ENCODE measurements at regions not wholly inside any gene's neighbourhood (a gene's known extent, or its start where the extent isn't known, plus 50 kb on each side); places are given as distances from the start of the nearest gene placed in this dataset.

DNA sequence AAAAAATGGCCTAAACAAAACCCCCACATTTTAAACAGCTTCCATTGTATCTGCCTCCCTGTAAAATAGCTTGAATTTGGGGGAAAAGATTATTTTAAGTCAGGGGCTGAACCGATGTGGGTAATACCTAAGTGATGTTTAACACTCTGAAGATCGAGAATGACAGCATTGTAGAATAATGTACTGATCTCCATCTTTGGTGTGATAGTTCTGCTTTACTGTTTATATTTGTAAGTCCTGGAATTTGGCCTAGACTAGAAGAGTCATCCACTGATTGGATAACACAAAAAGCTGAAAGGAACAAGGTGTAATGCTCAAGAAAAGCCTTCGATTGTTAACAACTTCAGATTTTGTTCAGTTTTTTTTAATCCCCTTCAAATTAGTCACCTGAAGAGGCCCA is 53.8 kb upstream of the CCDC68 start:
- H3K4me3 ChIP-seq (replicated peaks; ENCODE audit: insufficient read depth, low read length), result no peak overlapping the region
- H3K27me3 ChIP-seq (ENCODE audit: insufficient read depth, poor library complexity, severe bottlenecking), result peaks cover 2% of the 10 kb centered on the region
- no peak overlapping the region for H3K27ac ChIP-seq (replicated peaks)
- no peak for DNase-seq (ENCODE audit: low read depth in 1 of 2, low spot score in 1 of 2)
- no peak for TF ChIP-seq GABPA (IDR thresholded peaks at IDR 0.05; ENCODE audit: low read depth)
- TF ChIP-seq, protein P1, sequence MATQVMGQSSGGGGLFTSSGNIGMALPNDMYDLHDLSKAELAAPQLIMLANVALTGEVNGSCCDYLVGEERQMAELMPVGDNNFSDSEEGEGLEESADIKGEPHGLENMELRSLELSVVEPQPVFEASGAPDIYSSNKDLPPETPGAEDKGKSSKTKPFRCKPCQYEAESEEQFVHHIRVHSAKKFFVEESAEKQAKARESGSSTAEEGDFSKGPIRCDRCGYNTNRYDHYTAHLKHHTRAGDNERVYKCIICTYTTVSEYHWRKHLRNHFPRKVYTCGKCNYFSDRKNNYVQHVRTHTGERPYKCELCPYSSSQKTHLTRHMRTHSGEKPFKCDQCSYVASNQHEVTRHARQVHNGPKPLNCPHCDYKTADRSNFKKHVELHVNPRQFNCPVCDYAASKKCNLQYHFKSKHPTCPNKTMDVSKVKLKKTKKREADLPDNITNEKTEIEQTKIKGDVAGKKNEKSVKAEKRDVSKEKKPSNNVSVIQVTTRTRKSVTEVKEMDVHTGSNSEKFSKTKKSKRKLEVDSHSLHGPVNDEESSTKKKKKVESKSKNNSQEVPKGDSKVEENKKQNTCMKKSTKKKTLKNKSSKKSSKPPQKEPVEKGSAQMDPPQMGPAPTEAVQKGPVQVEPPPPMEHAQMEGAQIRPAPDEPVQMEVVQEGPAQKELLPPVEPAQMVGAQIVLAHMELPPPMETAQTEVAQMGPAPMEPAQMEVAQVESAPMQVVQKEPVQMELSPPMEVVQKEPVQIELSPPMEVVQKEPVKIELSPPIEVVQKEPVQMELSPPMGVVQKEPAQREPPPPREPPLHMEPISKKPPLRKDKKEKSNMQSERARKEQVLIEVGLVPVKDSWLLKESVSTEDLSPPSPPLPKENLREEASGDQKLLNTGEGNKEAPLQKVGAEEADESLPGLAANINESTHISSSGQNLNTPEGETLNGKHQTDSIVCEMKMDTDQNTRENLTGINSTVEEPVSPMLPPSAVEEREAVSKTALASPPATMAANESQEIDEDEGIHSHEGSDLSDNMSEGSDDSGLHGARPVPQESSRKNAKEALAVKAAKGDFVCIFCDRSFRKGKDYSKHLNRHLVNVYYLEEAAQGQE (IDR thresholded peaks at IDR 0.05; ENCODE audit: insufficient replicate concordance, low read depth), result no peak
- TF ChIP-seq, protein P2, sequence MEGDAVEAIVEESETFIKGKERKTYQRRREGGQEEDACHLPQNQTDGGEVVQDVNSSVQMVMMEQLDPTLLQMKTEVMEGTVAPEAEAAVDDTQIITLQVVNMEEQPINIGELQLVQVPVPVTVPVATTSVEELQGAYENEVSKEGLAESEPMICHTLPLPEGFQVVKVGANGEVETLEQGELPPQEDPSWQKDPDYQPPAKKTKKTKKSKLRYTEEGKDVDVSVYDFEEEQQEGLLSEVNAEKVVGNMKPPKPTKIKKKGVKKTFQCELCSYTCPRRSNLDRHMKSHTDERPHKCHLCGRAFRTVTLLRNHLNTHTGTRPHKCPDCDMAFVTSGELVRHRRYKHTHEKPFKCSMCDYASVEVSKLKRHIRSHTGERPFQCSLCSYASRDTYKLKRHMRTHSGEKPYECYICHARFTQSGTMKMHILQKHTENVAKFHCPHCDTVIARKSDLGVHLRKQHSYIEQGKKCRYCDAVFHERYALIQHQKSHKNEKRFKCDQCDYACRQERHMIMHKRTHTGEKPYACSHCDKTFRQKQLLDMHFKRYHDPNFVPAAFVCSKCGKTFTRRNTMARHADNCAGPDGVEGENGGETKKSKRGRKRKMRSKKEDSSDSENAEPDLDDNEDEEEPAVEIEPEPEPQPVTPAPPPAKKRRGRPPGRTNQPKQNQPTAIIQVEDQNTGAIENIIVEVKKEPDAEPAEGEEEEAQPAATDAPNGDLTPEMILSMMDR (IDR thresholded peaks at IDR 0.05; ENCODE audit: insufficient read depth, low read length), result no peak
- no peak for TF ChIP-seq SPI1 (IDR thresholded peaks at IDR 0.05; ENCODE audit: borderline replicate concordance, low read depth)
- TF ChIP-seq POLR2AphosphoS5 (IDR thresholded peaks at IDR 0.05; ENCODE audit: low read depth), result no peak

DNA sequence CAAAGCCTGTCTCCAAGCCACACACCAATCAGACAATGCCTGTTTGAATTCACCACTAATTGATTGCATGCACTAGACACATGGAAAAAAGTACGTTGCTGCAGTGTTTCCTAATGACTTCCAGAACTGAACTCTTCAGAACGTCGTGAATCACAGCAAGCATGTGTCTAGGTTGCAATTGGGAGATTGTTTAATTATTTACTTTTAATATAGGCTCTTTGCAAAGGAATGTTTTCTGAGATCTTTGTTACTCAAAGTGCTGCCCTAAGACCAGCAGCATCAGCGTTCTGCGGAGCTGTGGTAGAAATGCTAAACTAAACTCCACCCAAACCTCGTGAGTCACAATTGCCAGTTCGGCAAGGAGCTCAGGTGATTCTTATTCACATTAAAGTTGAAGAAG is 52.7 kb upstream of the CCDC68 start:
- no peak overlapping the region for H3K27ac ChIP-seq (replicated peaks)
- TF ChIP-seq POLR2AphosphoS5 (IDR thresholded peaks at IDR 0.05; ENCODE audit: low read depth), result no peak
- TF ChIP-seq SPI1 (IDR thresholded peaks at IDR 0.05; ENCODE audit: borderline replicate concordance, low read depth), result no peak
- TF ChIP-seq, protein P2 (IDR thresholded peaks at IDR 0.05; ENCODE audit: insufficient read depth, low read length), result no peak
- no peak for TF ChIP-seq GABPA (IDR thresholded peaks at IDR 0.05; ENCODE audit: low read depth)
- TF ChIP-seq, protein P1 (IDR thresholded peaks at IDR 0.05; ENCODE audit: insufficient replicate concordance, low read depth), result no peak
- no peak for DNase-seq (ENCODE audit: low read depth in 1 of 2, low spot score in 1 of 2)
- peaks cover 2% of the 10 kb centered on the region for H3K27me3 ChIP-seq (ENCODE audit: insufficient read depth, poor library complexity, severe bottlenecking)
- no peak overlapping the region for H3K4me3 ChIP-seq (replicated peaks; ENCODE audit: insufficient read depth, low read length)
